ENCODE measurements at regions not wholly inside any gene's neighbourhood (a gene's known extent, or its start where the extent isn't known, plus 50 kb on each side); places are given as distances from the start of the nearest gene placed in this dataset.

DNA sequence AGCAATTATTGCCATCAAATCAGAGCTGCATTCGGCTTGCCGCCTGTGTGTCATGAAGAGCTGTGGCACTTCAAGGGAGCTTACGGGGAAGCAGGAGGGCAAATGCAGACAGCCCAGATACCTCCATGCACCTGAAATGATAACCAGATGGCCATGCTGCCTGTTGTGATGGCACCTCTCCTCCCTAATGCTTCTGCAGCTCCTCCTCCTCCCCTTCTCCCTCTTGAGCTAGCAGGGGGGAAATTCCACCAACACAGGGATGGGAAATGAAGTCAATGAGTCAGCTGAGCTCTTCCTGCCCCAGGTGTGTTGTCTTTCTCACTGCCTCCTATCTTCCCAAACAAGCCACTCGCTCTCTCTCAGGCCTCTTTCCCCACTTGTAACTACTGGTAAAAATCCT, 565.0 kb downstream of the BCOR start:
- peaks cover 0 to 7% (median 0%) of the 10 kb centered on the region in 8 donors for H3K9me3 ChIP-seq
- no peak overlapping the region for H3K27ac ChIP-seq
- DNase-seq = no peak
- no peaks in the 10 kb centered on the region for H3K36me3 ChIP-seq
- H3K27me3 ChIP-seq (replicated peaks in 1 of 7) = peaks cover 0 to 7% (median 0%) of the 10 kb centered on the region in 7 donors
- 84 to 92% (median 90%) methylated on average over 2 to 4 of the region's 4 CpGs for WGBS, 5 donors
- no peak overlapping the region for H3K4me3 ChIP-seq
- intact Hi-C loops (cut with DNase I; ENCODE audit: low total_unique reads) = no loop called here
- TF ChIP-seq POLR2A (IDR thresholded peaks at IDR 0.05) (no peak), POLR2AphosphoS5 (IDR thresholded peaks at IDR 0.05) (no peak)
- TF ChIP-seq, protein P1, sequence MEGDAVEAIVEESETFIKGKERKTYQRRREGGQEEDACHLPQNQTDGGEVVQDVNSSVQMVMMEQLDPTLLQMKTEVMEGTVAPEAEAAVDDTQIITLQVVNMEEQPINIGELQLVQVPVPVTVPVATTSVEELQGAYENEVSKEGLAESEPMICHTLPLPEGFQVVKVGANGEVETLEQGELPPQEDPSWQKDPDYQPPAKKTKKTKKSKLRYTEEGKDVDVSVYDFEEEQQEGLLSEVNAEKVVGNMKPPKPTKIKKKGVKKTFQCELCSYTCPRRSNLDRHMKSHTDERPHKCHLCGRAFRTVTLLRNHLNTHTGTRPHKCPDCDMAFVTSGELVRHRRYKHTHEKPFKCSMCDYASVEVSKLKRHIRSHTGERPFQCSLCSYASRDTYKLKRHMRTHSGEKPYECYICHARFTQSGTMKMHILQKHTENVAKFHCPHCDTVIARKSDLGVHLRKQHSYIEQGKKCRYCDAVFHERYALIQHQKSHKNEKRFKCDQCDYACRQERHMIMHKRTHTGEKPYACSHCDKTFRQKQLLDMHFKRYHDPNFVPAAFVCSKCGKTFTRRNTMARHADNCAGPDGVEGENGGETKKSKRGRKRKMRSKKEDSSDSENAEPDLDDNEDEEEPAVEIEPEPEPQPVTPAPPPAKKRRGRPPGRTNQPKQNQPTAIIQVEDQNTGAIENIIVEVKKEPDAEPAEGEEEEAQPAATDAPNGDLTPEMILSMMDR (IDR thresholded peaks at IDR 0.05 in 8 of 11, conservative IDR thresholded peaks at IDR 0.05 in 3 of 11) = no peak
- H3K4me1 ChIP-seq = no peaks in the 10 kb centered on the region

DNA sequence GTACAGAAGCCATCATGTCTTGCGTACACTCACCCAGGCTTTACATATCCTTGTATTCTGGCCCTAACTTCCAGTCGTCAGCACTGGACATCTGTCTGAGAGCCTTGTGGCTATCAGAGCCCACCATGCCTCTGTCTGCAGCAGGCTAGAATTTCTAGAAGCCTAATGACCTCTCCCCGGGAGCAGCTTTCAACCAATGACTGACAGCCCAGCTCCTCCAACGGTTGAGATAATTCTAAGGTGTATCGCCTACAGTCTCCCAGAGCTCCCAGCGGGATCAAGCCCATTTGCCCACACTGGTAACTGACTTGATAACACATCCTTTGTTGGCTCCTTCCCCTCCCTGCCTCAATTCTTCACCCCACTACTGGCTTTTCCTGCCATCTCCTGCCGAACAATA, 562.8 kb downstream of the BCOR start:
- Histone ChIP-seq H3K9me3 (peaks cover 0 to 7% (median 0%) of the 10 kb centered on the region in 8 donors), H3K27ac (no peak overlapping the region), H3K27me3 (replicated peaks in 1 of 7) (peaks cover 0 to 12% (median 0%) of the 10 kb centered on the region in 7 donors), H3K4me1 (no peaks in the 10 kb centered on the region), H3K36me3 (no peaks in the 10 kb centered on the region), H3K4me3 (no peak overlapping the region)
- intact Hi-C loops (cut with DNase I; ENCODE audit: low total_unique reads) = no loop called here
- WGBS, 5 donors = 84 to 95% (median 91%) methylated on average over 6 to 7 of the region's 7 CpGs
- TF ChIP-seq POLR2AphosphoS5 (IDR thresholded peaks at IDR 0.05) (no peak), POLR2A (IDR thresholded peaks at IDR 0.05) (no peak)
- TF ChIP-seq, protein P1 (IDR thresholded peaks at IDR 0.05 in 8 of 11, conservative IDR thresholded peaks at IDR 0.05 in 3 of 11) = no peak
- no peak for DNase-seq

DNA sequence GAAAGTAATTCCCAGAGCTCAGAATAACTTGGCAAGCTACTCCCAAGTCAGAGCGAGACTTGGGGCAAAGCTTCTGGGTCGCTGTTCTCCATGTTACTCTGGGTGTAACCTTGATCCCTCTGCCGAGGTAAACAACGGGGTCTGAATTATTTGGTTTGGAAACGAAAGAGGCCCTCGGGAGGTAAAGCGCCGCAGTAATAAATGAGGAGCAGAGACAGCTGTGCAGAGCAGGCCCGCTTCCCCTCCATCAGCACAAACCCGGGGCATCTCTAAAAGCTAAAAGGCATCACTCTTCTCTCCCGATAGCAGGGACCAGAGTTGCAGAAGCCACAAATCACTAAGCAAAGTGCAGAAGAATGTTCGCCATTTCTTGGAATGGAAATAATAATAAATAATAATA, 561.5 kb downstream of the BCOR start:
- Histone ChIP-seq H3K27me3 (replicated peaks in 1 of 7) (peaks cover 0 to 23% (median 0%) of the 10 kb centered on the region in 7 donors), H3K4me1 (no peaks in the 10 kb centered on the region), H3K36me3 (no peaks in the 10 kb centered on the region), H3K4me3 (no peak overlapping the region), H3K27ac (no peak overlapping the region), H3K9me3 (peaks cover 0 to 7% (median 0%) of the 10 kb centered on the region in 8 donors)
- TF ChIP-seq POLR2A (IDR thresholded peaks at IDR 0.05) = no peak
- TF ChIP-seq POLR2AphosphoS5 (IDR thresholded peaks at IDR 0.05) = no peak
- TF ChIP-seq, protein P1 (IDR thresholded peaks at IDR 0.05 in 8 of 11, conservative IDR thresholded peaks at IDR 0.05 in 3 of 11) = no peak
- DNase-seq = no peak
- 82 to 90% (median 88%) methylated on average over 8 to 12 of the region's 12 CpGs for WGBS, 5 donors
- intact Hi-C loops (cut with DNase I; ENCODE audit: low total_unique reads) = no loop called here

DNA sequence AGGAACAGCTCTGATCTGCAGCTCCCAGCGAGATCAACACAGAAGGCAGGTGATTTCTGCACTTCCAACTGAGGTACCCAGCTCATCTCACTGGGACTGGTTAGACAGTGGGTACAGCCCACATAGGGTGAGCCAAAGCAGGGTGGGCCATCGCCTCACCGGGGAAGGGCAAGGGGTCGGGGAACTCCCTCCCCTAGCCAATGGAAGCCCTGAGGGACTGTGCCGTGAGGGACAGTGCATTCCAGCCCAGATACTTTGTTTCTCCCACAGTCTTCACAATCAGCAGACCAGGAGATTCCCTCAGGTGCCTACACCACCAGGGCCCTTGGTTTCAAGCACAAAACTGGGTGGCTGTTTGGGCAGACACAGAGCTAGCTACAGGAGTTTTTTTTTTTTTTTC, 555.9 kb downstream of the BCOR start:
- Histone ChIP-seq H3K4me1 (no peaks in the 10 kb centered on the region), H3K9me3 (peaks cover 0 to 18% (median 1%) of the 10 kb centered on the region in 8 donors), H3K36me3 (no peaks in the 10 kb centered on the region), H3K27me3 (replicated peaks in 1 of 7) (peaks cover 0 to 21% (median 0%) of the 10 kb centered on the region in 7 donors), H3K4me3 (no peak overlapping the region), H3K27ac (no peak overlapping the region)
- no peak for DNase-seq
- 71 to 88% (median 82%) methylated on average over 4 to 5 of the region's 5 CpGs for WGBS, 5 donors
- intact Hi-C loops (cut with DNase I; ENCODE audit: low total_unique reads) = no loop called here
- no peak for TF ChIP-seq POLR2AphosphoS5 (IDR thresholded peaks at IDR 0.05)
- no peak for TF ChIP-seq POLR2A (IDR thresholded peaks at IDR 0.05)
- TF ChIP-seq, protein P1 (IDR thresholded peaks at IDR 0.05 in 8 of 11, conservative IDR thresholded peaks at IDR 0.05 in 3 of 11) = no peak

Data from spleen (tissue), 11 donors.